Esophagus muscularis mucosa (tissue), 4 donors: ENCODE measurements at regions not wholly inside any gene's neighbourhood (a gene's known extent, or its start where the extent isn't known, plus 50 kb on each side); places are given as distances from the start of the nearest gene placed in this dataset.

ENCODE experiments used
- DNase-seq: peaks from one replicate; pipeline ENCODE4 v3.0.0-alpha.2; 2017; ENCODE audit errors: extremely low spot score
- H3K27ac ChIP-seq, 4 donors: fragments of 200-600 bp; sonication (generic); replicated peaks in 1 of 4; 1 replicate in 3 of 4; 2 replicates in 1 of 4; pipeline ENCODE4 v1.5.1; 2016 to 2019; ENCODE audit warnings: mild to moderate bottlenecking in 1 of 4
- H3K27me3 ChIP-seq, 4 donors: fragments of 200-600 bp; sonication (generic); one replicate each; pipeline versions ENCODE4 v1.5.1 to v1.6.0; 2016 to 2019
- H3K36me3 ChIP-seq, 4 donors: fragments of 200-600 bp; sonication (generic); one replicate each; pipeline ENCODE4 v1.5.1; 2016 to 2019
- H3K4me1 ChIP-seq, 4 donors: fragments of 200-600 bp; sonication (generic); one replicate each; pipeline ENCODE4 v1.5.1; 2016 to 2019
- H3K4me3 ChIP-seq, 4 donors: fragments of 200-600 bp; sonication (generic); 1 replicate in 2 of 4; 2 replicates in 2 of 4; pipeline ENCODE4 v1.5.1; 2016 to 2019; ENCODE audit warnings: mild to moderate bottlenecking in 4 of 4, moderate library complexity in 1 of 4
- H3K9me3 ChIP-seq, 4 donors: fragments of 200-600 bp; sonication (generic); 1 replicate in 3 of 4; 2 replicates in 1 of 4; pipeline ENCODE4 v1.5.1; 2016 to 2019
- CTCF ChIP-seq, 3 experiments: fragments of 200-600 bp in 2 of 3; fragments of 450-650 bp in 1 of 3; sonication (generic) in 2 of 3; IDR thresholded peaks; one replicate each; pipeline ENCODE4 v1.5.1; 2017 to 2019; ENCODE audit warnings: antibody characterized with exemption in 3 of 3, mild to moderate bottlenecking in 2 of 3, moderate library complexity in 1 of 3
- EP300 ChIP-seq: sonication (generic); formaldehyde crosslinking; IDR thresholded peaks from one replicate; pipeline ENCODE4 v1.6.1; 2017; ENCODE audit warnings: antibody characterized with exemption
- POLR2A ChIP-seq: fragments of 450-650 bp; IDR thresholded peaks from one replicate; pipeline ENCODE4 v1.6.1; 2017; ENCODE audit warnings: antibody characterized with exemption, moderate library complexity, mild to moderate bottlenecking, low read depth
- POLR2AphosphoS5 ChIP-seq, 2 donors: sonication (generic); formaldehyde crosslinking; IDR thresholded peaks; one replicate each; pipeline ENCODE4 v1.6.1; 2017; ENCODE audit warnings: antibody characterized with exemption in 2 of 2
- WGBS: methylation state at CpG from one replicate; pipeline ENCODE4 v1.1.5; 2018; 5-methylcytosine and 5-hydroxymethylcytosine counted together
- intact Hi-C: fragments of 100-400 bp; cut with DNase I; formaldehyde crosslinking; loops from one replicate; pipeline ENCODE4 v1.15.1; 2023

GRCh38 chr5:166540156-166540555, 1751.3 kb upstream of the WWC1 start:
- Histone ChIP-seq H3K27me3 (no peaks in the 10 kb centered on the region), H3K9me3 (peaks cover 0 to 3% (median 0%) of the 10 kb centered on the region in 4 donors), H3K4me3 (no peak overlapping the region), H3K36me3 (no peaks in the 10 kb centered on the region), H3K4me1 (no peaks in the 10 kb centered on the region), H3K27ac (no peak overlapping the region)
- no peak for DNase-seq
- intact Hi-C loops: no loop called here
- no peak for TF ChIP-seq CTCF (IDR thresholded peaks at IDR 0.05)
- TF ChIP-seq POLR2A: no peak
- no peak for TF ChIP-seq POLR2AphosphoS5 (IDR thresholded peaks at IDR 0.05)
- no peak for TF ChIP-seq EP300
- 89% methylated on average over 2 of the region's 2 CpGs for WGBS

- WGBS: 34% methylated on average over 2 of the region's 2 CpGs
- no peak overlapping the region for H3K27ac ChIP-seq
- H3K36me3 ChIP-seq: no peaks in the 10 kb centered on the region
- TF ChIP-seq EP300 (no peak), POLR2AphosphoS5 (IDR thresholded peaks at IDR 0.05) (no peak), POLR2A (no peak), CTCF (IDR thresholded peaks at IDR 0.05) (no peak)
- no peaks in the 10 kb centered on the region for H3K9me3 ChIP-seq
- H3K4me1 ChIP-seq: no peaks in the 10 kb centered on the region
- H3K4me3 ChIP-seq: no peak overlapping the region
- DNase-seq: no peak
- H3K27me3 ChIP-seq: no peaks in the 10 kb centered on the region
- intact Hi-C loops: no loop called here
Measured at GRCh38 chr5:166551384-166551783, 1740.1 kb upstream of the WWC1 start.

GRCh38 chr5:166553778-166554177, 1737.7 kb upstream of the WWC1 start:
- intact Hi-C loops: no loop called here
- no peaks in the 10 kb centered on the region for H3K4me1 ChIP-seq
- no peaks in the 10 kb centered on the region for H3K36me3 ChIP-seq
- no peak overlapping the region for H3K4me3 ChIP-seq
- H3K9me3 ChIP-seq: no peaks in the 10 kb centered on the region
- no peaks in the 10 kb centered on the region for H3K27me3 ChIP-seq
- H3K27ac ChIP-seq: no peak overlapping the region
- no peak for DNase-seq
- TF ChIP-seq EP300 (no peak), POLR2A (no peak), POLR2AphosphoS5 (IDR thresholded peaks at IDR 0.05) (no peak), CTCF (IDR thresholded peaks at IDR 0.05) (no peak)
- WGBS: 85% methylated on average over 7 of the region's 7 CpGs

GRCh38 chr5:166561759-166562158, 1729.7 kb upstream of the WWC1 start:
- H3K4me1 ChIP-seq: no peaks in the 10 kb centered on the region
- TF ChIP-seq CTCF (IDR thresholded peaks at IDR 0.05) (no peak), EP300 (no peak), POLR2A (no peak), POLR2AphosphoS5 (IDR thresholded peaks at IDR 0.05) (no peak)
- no peaks in the 10 kb centered on the region for H3K27me3 ChIP-seq
- WGBS: 70% methylated on average over 3 of the region's 3 CpGs
- no peak for DNase-seq
- no peaks in the 10 kb centered on the region for H3K36me3 ChIP-seq
- no peak overlapping the region for H3K27ac ChIP-seq
- peaks cover 0 to 9% (median 0%) of the 10 kb centered on the region in 4 donors for H3K9me3 ChIP-seq
- no peak overlapping the region for H3K4me3 ChIP-seq
- intact Hi-C loops: no loop called here

- H3K4me3 ChIP-seq: no peak overlapping the region
- DNase-seq: no peak
- no peak for TF ChIP-seq CTCF (IDR thresholded peaks at IDR 0.05)
- TF ChIP-seq POLR2AphosphoS5 (IDR thresholded peaks at IDR 0.05): no peak
- TF ChIP-seq POLR2A: no peak
- TF ChIP-seq EP300: no peak
- peaks cover 0 to 9% (median 0%) of the 10 kb centered on the region in 4 donors for H3K9me3 ChIP-seq
- no peaks in the 10 kb centered on the region for H3K36me3 ChIP-seq
- 42% methylated on average over 1 of the region's 1 CpG for WGBS
- H3K27ac ChIP-seq: no peak overlapping the region
- no peaks in the 10 kb centered on the region for H3K4me1 ChIP-seq
- intact Hi-C loops: no loop called here
- no peaks in the 10 kb centered on the region for H3K27me3 ChIP-seq
Measured at GRCh38 chr5:166562246-166562645, 1729.2 kb upstream of the WWC1 start.
